SK-N-SH treated with all-trans-retinoic acid at 6 μM for 48 hours (cell line): ENCODE measurements at regions not wholly inside any gene's neighbourhood (a gene's known extent, or its start where the extent isn't known, plus 50 kb on each side); places are given as distances from the start of the nearest gene placed in this dataset.
"Not testable (repeated sequence)": the region's sequence is repeated elsewhere in the genome, so short reads cannot be mapped to it uniquely, and the experiment has no call there.

ENCODE experiments used
- ATAC-seq: fragments of 200-7000 bp; cut with Tn5 transposase; 3 replicates; pipeline ENCODE4 v1.9.1; 2020; ENCODE audit warnings: mild to moderate bottlenecking, moderate library complexity
- ARNTL ChIP-seq: fragments of 450-650 bp; formaldehyde crosslinking; IDR thresholded peaks from 2 replicates; pipeline ENCODE4 v1.5.0; 2020; ENCODE audit warnings: low read depth, mild to moderate bottlenecking, moderate library complexity, borderline replicate concordance
- BACH2 ChIP-seq: fragments of 250-450 bp; sonication (Bioruptor Pico); IDR thresholded peaks from 2 replicates; pipeline ENCODE4 v1.9.0; 2021; ENCODE audit warnings: mild to moderate bottlenecking, borderline replicate concordance
- CSDC2 ChIP-seq: fragments of 250-450 bp; sonication (Bioruptor Pico); IDR thresholded peaks from 2 replicates; pipeline ENCODE4 v1.5.0; 2020; ENCODE audit warnings: mild to moderate bottlenecking, moderate library complexity
- ESRRG ChIP-seq: fragments of 250-450 bp; sonication (Bioruptor Pico); IDR thresholded peaks from 2 replicates; pipeline ENCODE4 v1.6.1; 2021; ENCODE audit warnings: mild to moderate bottlenecking
- GLIS3 ChIP-seq: fragments of 250-450 bp; sonication (Bioruptor Pico); IDR thresholded peaks from 2 replicates; pipeline ENCODE4 v1.5.0; 2020; ENCODE audit warnings: mild to moderate bottlenecking, moderate library complexity
- ISL1 ChIP-seq: fragments of 250-450 bp; sonication (Bioruptor Pico); IDR thresholded peaks from 2 replicates; pipeline ENCODE4 v2.1.2; 2022; ENCODE audit warnings: mild to moderate bottlenecking, moderate library complexity
- OSR1 ChIP-seq: fragments of 250-450 bp; sonication (Bioruptor Pico); IDR thresholded peaks from 2 replicates; pipeline ENCODE4 v1.8.0; 2022; ENCODE audit warnings: moderate library complexity, mild to moderate bottlenecking, inconsistent platforms
- PPARA ChIP-seq: fragments of 250-450 bp; sonication (Bioruptor Pico); IDR thresholded peaks from 2 replicates; pipeline ENCODE4 v1.5.0; 2020; ENCODE audit warnings: mild to moderate bottlenecking, borderline replicate concordance
- RARB ChIP-seq: fragments of 250-450 bp; sonication (Bioruptor Pico); IDR thresholded peaks from 2 replicates; pipeline ENCODE4 v1.8.0; 2021; ENCODE audit warnings: mild to moderate bottlenecking, moderate library complexity
- SNAI2 ChIP-seq: fragments of 250-450 bp; sonication (Bioruptor Pico); IDR thresholded peaks from 2 replicates; pipeline ENCODE4 v1.5.0; 2020; ENCODE audit warnings: mild to moderate bottlenecking, moderate library complexity
- TCF4 ChIP-seq: fragments of 250-450 bp; sonication (Bioruptor Pico); IDR thresholded peaks from 2 replicates; pipeline ENCODE4 v1.8.0; 2021; ENCODE audit warnings: mild to moderate bottlenecking, moderate library complexity, borderline replicate concordance
- TOX ChIP-seq: fragments of 250-450 bp; sonication (Bioruptor Pico); IDR thresholded peaks from 2 replicates; pipeline ENCODE4 v1.8.0; 2021; ENCODE audit warnings: mild to moderate bottlenecking, moderate library complexity, borderline replicate concordance
- ZC3H10 ChIP-seq: fragments of 250-450 bp; sonication (Bioruptor Pico); IDR thresholded peaks from 2 replicates; pipeline ENCODE4 v1.5.1; 2021; ENCODE audit warnings: mild to moderate bottlenecking, moderate library complexity
- ZFP3 ChIP-seq: fragments of 250-450 bp; sonication (Bioruptor Pico); IDR thresholded peaks from 2 replicates; pipeline ENCODE4 v1.5.0; 2020; ENCODE audit warnings: mild to moderate bottlenecking, moderate library complexity
- ZFP30 ChIP-seq: fragments of 450-650 bp; formaldehyde crosslinking; IDR thresholded peaks from 2 replicates; pipeline ENCODE4 v1.5.0; 2022; ENCODE audit warnings: mild to moderate bottlenecking, moderate library complexity
- ZNF565 ChIP-seq: fragments of 450-650 bp; formaldehyde crosslinking; conservative IDR thresholded peaks from 2 replicates; pipeline ENCODE4 v1.5.0; 2020; ENCODE audit warnings: low read depth, mild to moderate bottlenecking, moderate library complexity
- ZNF70 ChIP-seq: fragments of 450-650 bp; formaldehyde crosslinking; IDR thresholded peaks from 2 replicates; pipeline ENCODE4 v1.5.0; 2020; ENCODE audit warnings: mild to moderate bottlenecking, moderate library complexity
- ZNF8 ChIP-seq: fragments of 450-650 bp; formaldehyde crosslinking; IDR thresholded peaks from 2 replicates; pipeline ENCODE4 v1.5.0; 2020; ENCODE audit warnings: mild to moderate bottlenecking, moderate library complexity
- TF ChIP-seq, protein P1 (sequence below): fragments of 250-450 bp; sonication (Bioruptor Pico); IDR thresholded peaks from 2 replicates; pipeline ENCODE4 v1.5.1; 2020; ENCODE audit warnings: low read depth, mild to moderate bottlenecking, moderate library complexity
- TF ChIP-seq, protein P2 (sequence below): fragments of 250-450 bp; sonication (Bioruptor Pico); IDR thresholded peaks from 2 replicates; pipeline ENCODE4 v1.8.0; 2021; ENCODE audit warnings: low read depth, mild to moderate bottlenecking, moderate library complexity, borderline replicate concordance
- TF ChIP-seq, protein P3 (sequence below): fragments of 250-450 bp; sonication (Bioruptor Pico); IDR thresholded peaks from 2 replicates; pipeline ENCODE4 v1.5.1; 2021; ENCODE audit warnings: mild to moderate bottlenecking, moderate library complexity

DNA sequence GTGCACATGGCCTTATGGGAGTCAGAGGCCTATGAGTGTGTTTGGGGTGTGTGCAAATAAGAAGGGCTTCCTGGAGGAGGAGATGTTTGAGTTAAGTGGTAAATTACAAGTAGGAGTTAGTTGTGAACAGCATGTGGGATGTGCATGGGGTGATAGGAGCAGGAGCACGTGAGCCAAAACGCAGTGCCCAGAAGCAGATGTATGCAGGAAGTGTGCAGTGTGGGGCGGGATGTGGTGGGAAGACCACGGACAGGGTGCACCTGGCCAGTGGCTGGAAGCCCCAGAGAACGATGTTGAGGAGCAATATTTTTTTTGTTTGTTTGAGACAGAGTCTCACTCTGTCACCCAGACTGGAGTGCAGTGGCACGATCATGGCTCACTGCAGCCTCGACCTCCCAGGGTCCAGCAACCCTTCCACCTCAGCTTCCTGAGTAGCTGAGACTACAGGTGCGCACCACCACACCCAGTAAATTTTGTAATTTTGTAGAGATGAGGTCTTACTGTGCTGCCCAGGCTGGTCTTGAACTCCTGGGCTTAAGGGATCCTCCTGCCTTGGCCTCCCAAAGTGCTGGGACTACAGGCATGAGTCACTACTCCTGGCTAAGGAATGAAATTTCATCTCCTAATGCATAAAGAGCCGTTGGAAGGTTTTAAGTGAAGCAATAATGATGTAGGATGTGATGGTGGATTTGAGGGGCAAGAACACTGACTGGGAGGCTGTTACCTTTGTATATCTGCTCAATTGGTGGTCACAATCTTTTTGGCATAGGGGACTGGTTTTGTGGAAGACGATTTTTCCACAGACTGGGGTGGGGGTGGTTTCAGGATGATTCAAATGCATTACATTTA is 78.4 kb downstream of the LYZL2 start:
- ATAC-seq, result no peak
- no peak for TF ChIP-seq BACH2 (CRISPR knock-in tag)
- no peak for TF ChIP-seq ZNF8 (CRISPR knock-in tag)
- no peak for TF ChIP-seq ZNF70 (CRISPR knock-in tag)
- TF ChIP-seq, protein P1, sequence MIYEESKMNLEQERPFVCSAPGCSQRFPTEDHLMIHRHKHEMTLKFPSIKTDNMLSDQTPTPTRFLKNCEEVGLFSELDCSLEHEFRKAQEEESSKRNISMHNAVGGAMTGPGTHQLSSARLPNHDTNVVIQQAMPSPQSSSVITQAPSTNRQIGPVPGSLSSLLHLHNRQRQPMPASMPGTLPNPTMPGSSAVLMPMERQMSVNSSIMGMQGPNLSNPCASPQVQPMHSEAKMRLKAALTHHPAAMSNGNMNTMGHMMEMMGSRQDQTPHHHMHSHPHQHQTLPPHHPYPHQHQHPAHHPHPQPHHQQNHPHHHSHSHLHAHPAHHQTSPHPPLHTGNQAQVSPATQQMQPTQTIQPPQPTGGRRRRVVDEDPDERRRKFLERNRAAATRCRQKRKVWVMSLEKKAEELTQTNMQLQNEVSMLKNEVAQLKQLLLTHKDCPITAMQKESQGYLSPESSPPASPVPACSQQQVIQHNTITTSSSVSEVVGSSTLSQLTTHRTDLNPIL (CRISPR knock-in tag), result no peak
- TF ChIP-seq ARNTL (CRISPR knock-in tag), result no peak
- TF ChIP-seq ZNF565 (CRISPR knock-in tag), result no peak
- TF ChIP-seq TCF4, result no peak
- no peak for TF ChIP-seq ZFP3
- TF ChIP-seq TOX (CRISPR knock-in tag), result no peak
- no peak for TF ChIP-seq CSDC2 (CRISPR knock-in tag)
- TF ChIP-seq GLIS3 (CRISPR knock-in tag), result no peak
- TF ChIP-seq ESRRG (CRISPR knock-in tag), result no peak
- no peak for TF ChIP-seq ISL1 (CRISPR knock-in tag)
- no peak for TF ChIP-seq ZFP30 (CRISPR knock-in tag)
- TF ChIP-seq RARB (CRISPR knock-in tag), result no peak
- no peak for TF ChIP-seq OSR1
- no peak for TF ChIP-seq ZC3H10 (CRISPR knock-in tag)
- TF ChIP-seq PPARA (CRISPR knock-in tag), result no peak
- no peak for TF ChIP-seq SNAI2
- TF ChIP-seq, protein P2, sequence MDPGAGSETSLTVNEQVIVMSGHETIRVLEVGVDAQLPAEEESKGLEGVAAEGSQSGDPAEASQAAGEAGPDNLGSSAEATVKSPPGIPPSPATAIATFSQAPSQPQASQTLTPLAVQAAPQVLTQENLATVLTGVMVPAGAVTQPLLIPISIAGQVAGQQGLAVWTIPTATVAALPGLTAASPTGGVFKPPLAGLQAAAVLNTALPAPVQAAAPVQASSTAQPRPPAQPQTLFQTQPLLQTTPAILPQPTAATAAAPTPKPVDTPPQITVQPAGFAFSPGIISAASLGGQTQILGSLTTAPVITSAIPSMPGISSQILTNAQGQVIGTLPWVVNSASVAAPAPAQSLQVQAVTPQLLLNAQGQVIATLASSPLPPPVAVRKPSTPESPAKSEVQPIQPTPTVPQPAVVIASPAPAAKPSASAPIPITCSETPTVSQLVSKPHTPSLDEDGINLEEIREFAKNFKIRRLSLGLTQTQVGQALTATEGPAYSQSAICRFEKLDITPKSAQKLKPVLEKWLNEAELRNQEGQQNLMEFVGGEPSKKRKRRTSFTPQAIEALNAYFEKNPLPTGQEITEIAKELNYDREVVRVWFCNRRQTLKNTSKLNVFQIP, result no peak

DNA sequence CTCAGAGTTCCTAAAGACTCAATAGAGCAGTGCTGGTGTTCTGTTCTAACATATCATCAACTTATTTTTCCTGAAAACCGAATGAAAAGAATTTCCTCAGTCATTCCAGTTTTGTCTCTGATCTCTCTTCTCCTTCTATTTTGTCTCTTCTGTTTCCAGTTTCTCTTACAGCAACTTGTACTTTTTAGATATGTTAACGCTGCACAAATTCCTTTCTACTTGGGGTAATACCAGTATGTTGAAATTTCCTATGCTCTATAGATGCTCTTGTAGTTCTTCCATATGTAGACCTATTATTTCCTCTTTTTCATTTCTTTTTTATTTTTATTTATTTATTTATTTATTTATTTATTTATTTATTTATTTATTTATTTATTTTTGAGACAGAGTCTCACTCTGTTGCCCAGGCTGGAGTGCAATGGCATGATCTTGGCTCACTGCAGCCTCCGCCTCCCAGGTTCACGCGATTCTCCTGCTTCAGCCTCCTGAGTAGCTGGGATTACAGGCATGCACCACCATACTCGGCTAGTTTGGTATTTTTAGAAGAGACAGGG is 80.3 kb downstream of the LYZL2 start:
- not testable (repeated sequence) for ATAC-seq

DNA sequence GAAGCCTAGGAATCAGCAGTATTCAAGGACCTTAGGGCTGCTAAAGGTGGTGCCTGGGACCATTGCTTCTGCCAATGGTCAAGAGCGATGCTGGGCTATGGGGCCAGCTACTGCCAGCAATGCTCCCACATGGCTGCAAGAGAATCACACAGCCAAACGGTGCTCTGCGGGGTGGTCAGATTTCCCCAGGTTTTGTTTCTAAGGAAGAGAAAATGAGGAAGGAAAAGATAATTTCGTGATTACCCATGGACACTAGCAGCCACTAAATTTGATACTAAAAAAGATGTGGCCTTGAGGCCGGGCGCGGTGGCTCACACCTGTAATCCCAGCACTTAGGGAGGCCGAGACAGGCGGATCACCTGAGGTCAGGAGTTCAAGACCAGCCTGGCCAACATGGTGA is 83.0 kb downstream of the LYZL2 start:
- TF ChIP-seq, protein P1 (CRISPR knock-in tag), result no peak
- TF ChIP-seq ZNF8 (CRISPR knock-in tag), result no peak
- ATAC-seq, result no peak

DNA sequence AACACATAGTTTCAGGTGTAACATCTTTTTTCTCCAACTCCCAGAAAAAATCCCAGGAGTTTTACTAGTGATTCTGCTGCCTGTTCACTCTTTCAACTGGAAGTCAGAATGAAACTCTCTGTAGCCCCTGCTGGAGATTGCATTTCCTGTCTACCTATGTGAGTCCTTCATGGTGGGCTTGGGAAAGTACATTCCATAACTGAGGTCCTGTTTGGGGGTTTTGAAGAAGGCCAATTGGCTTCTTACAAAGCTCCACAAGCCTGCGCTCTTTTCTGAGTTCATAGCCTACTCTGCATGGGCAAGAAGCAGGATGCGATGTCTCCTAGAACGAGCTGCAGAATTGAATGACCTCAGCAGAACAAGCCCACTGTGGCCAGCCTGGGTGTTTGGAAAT is 86.7 kb downstream of the LYZL2 start:
- TF ChIP-seq PPARA (CRISPR knock-in tag) (no peak), OSR1 (no peak), ZFP30 (CRISPR knock-in tag) (no peak), ESRRG (CRISPR knock-in tag) (no peak), ZC3H10 (CRISPR knock-in tag) (no peak), ZFP3 (no peak), SNAI2 (no peak), BACH2 (CRISPR knock-in tag) (no peak), TOX (CRISPR knock-in tag) (no peak), ZNF70 (CRISPR knock-in tag) (no peak), GLIS3 (CRISPR knock-in tag) (no peak), TCF4 (no peak), ZNF565 (CRISPR knock-in tag) (no peak), RARB (CRISPR knock-in tag) (no peak), ARNTL (CRISPR knock-in tag) (no peak)
- TF ChIP-seq, protein P3, sequence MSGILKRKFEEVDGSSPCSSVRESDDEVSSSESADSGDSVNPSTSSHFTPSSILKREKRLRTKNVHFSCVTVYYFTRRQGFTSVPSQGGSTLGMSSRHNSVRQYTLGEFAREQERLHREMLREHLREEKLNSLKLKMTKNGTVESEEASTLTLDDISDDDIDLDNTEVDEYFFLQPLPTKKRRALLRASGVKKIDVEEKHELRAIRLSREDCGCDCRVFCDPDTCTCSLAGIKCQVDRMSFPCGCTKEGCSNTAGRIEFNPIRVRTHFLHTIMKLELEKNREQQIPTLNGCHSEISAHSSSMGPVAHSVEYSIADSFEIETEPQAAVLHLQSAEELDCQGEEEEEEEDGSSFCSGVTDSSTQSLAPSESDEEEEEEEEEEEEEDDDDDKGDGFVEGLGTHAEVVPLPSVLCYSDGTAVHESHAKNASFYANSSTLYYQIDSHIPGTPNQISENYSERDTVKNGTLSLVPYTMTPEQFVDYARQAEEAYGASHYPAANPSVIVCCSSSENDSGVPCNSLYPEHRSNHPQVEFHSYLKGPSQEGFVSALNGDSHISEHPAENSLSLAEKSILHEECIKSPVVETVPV (CRISPR knock-in tag), result no peak
- TF ChIP-seq, protein P2, result no peak
- no peak for ATAC-seq
